ENCODE measurements at regions not wholly inside any gene's neighbourhood (a gene's known extent, or its start where the extent isn't known, plus 50 kb on each side); places are given as distances from the start of the nearest gene placed in this dataset.

DNA sequence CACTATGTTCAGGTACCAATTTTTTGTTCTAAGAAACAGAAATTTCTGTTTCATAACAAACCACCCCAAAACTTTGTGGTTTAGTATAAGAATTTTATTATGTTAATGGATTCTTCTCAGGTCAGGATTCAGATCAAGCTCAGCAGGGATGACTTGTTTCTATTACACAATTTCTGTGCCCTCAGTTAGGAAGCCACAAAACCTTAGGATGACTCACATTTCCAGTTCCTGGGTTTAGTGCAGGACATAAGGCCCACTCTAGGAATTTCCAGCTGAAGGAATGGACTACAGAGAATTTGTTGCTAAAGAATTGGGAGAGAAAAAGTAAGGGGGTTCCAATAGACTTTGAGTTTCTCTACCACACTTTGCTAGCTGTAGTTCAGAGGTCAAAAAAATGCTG is 629.3 kb downstream of the ANXA1 start:
- H3K4me3 ChIP-seq (ENCODE audit: control insufficient read depth, low read depth, low read length): no peak overlapping the region
- TF ChIP-seq, protein P1, sequence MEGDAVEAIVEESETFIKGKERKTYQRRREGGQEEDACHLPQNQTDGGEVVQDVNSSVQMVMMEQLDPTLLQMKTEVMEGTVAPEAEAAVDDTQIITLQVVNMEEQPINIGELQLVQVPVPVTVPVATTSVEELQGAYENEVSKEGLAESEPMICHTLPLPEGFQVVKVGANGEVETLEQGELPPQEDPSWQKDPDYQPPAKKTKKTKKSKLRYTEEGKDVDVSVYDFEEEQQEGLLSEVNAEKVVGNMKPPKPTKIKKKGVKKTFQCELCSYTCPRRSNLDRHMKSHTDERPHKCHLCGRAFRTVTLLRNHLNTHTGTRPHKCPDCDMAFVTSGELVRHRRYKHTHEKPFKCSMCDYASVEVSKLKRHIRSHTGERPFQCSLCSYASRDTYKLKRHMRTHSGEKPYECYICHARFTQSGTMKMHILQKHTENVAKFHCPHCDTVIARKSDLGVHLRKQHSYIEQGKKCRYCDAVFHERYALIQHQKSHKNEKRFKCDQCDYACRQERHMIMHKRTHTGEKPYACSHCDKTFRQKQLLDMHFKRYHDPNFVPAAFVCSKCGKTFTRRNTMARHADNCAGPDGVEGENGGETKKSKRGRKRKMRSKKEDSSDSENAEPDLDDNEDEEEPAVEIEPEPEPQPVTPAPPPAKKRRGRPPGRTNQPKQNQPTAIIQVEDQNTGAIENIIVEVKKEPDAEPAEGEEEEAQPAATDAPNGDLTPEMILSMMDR (IDR thresholded peaks at IDR 0.05; ENCODE audit: control insufficient read depth, insufficient read depth, low read depth, low read length, missing control alignments): no peak
- DNase-seq (ENCODE audit: low read depth): no peak

DNA sequence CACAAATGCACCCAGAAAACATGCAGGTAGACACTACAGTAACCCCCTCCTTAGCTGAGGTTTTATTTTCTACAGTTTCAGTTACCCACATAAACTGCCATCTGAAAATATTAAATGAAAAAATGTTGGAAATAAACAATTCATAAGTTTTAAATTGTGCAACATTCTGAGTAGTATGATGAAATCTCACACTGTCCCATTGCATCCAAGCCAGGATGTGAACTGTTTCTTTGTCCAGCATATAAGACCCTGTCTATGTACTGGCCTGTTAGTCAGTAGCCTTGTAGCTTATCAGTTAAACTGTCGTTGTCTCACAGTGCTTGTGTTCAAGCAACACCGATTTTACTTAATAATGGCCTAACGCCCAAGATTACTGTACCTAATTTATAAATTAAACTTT is 630.5 kb downstream of the ANXA1 start:
- no peak for DNase-seq (ENCODE audit: low read depth)
- H3K4me3 ChIP-seq (ENCODE audit: control insufficient read depth, low read depth, low read length): no peak overlapping the region
- TF ChIP-seq, protein P1 (IDR thresholded peaks at IDR 0.05; ENCODE audit: control insufficient read depth, insufficient read depth, low read depth, low read length, missing control alignments): no peak

DNA sequence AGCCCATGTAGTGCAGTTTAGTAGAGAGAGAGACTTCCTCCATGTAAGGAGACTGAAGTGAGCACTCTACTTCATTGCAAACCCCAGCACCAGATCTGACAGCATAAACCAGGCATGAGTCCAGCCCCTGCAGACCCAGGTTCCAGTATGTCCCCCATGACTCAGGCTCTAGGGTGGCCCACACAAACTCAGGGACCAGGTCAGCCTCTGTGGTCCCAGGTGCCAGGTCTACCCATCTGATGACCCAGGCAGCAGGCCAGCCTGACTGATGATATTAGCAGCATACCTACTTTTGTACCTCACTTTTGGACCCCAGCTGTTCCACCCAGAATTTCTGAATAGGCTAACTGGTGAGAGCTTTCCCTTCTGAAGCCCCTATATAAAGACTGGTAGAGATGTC is 647.8 kb downstream of the ANXA1 start:
- no peak for DNase-seq (ENCODE audit: low read depth)
- H3K4me3 ChIP-seq (ENCODE audit: control insufficient read depth, low read depth, low read length): no peak overlapping the region
- TF ChIP-seq, protein P1 (IDR thresholded peaks at IDR 0.05; ENCODE audit: control insufficient read depth, insufficient read depth, low read depth, low read length, missing control alignments): no peak

DNA sequence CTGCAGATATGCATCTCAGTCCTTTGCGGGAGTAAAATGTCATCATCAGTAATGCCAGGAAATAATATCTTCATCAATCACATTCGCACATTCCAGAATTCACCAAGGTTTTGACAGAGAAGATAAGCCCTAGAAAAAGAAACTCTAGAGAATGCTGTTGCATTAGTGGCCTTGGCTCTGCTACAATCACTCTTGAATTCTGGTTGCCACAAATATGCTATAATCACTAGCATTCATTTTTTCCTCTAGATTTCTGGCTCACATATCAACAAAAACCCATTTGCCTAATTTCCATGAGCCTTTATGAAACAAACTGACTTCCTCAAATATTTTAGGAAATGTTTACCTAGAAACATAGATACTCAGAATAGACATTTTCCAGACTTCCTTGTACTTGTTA is 653.4 kb downstream of the ANXA1 start:
- H3K4me3 ChIP-seq (ENCODE audit: control insufficient read depth, low read depth, low read length): no peak overlapping the region
- TF ChIP-seq, protein P1 (IDR thresholded peaks at IDR 0.05; ENCODE audit: control insufficient read depth, insufficient read depth, low read depth, low read length, missing control alignments): no peak
- DNase-seq (ENCODE audit: low read depth): no peak

DNA sequence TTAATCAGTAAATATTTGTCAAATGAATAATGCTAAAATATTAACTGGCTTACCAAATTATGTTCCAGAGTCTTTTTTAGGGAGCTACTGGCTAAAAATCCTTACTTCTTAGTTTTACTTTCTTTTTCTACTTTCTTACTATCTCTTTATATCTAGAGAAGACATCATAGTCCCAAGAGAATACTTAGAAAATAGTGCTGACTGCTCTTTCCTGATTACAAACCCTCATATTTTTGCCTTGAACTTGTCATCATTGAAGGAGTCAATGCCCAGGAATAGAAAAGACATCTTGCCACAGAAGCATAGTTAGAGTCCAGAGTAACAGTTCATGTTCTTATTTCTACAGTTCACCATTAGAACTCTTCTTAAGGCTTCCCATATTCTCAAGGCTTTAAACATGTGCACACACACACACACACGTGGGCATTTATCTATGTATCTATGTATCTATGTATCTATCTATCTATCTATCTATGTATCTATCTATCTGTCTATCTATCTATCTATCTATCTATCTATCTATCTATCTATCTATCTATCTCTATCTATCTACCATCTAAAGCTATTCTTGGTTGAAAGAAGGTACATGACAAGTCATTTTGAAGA is 654.3 kb downstream of the ANXA1 start:
- H3K4me3 ChIP-seq (ENCODE audit: control insufficient read depth, low read depth, low read length): no peak overlapping the region
- TF ChIP-seq, protein P1 (IDR thresholded peaks at IDR 0.05; ENCODE audit: control insufficient read depth, insufficient read depth, low read depth, low read length, missing control alignments): no peak
- DNase-seq (ENCODE audit: low read depth): no peak

DNA sequence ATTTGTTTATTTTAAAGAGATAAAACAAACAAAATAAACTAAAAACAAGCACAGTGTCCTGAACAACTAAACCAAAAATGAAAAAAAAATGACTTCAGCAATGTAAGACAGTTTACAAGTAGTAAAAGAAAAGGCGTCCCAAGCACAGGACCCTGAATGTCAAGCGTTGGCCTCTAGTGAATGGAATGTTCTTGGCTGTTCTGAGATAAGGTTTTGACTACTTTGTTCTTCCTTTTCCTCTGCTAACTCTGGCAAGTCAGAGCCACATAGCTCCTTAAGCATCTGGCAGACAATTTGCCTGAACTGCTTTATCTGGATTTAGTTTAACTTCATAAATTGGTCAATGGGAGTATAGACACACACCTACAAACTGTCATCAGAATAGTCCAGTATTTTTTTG is 655.2 kb downstream of the ANXA1 start:
- no peak for DNase-seq (ENCODE audit: low read depth)
- H3K4me3 ChIP-seq (ENCODE audit: control insufficient read depth, low read depth, low read length): no peak overlapping the region
- TF ChIP-seq, protein P1 (IDR thresholded peaks at IDR 0.05; ENCODE audit: control insufficient read depth, insufficient read depth, low read depth, low read length, missing control alignments): no peak

DNA sequence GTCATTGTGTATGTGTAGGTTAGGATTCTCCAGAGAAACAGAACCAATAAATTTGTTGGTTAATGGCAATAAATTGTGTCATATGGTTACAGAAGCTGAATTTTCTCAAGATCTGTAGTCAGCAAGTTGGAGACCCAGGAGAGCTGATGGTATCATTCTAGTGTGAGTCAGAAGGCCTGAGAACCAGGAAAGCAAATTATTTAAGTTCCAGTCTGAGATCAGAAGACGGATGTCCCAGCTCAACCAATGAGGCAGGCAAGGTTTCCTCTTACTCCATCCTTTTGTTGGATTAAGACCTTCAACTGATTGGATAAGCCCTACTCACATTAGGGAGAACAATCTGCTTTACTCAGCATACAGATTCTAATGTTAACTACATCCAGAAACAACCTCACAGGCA is 656.3 kb downstream of the ANXA1 start:
- DNase-seq (ENCODE audit: low read depth): no peak
- TF ChIP-seq, protein P1 (IDR thresholded peaks at IDR 0.05; ENCODE audit: control insufficient read depth, insufficient read depth, low read depth, low read length, missing control alignments): no peak
- no peak overlapping the region for H3K4me3 ChIP-seq (ENCODE audit: control insufficient read depth, low read depth, low read length)

Data from AG09309 (cell line).